ENCODE measurements at regions not wholly inside any gene's neighbourhood (a gene's known extent, or its start where the extent isn't known, plus 50 kb on each side); places are given as distances from the start of the nearest gene placed in this dataset.

DNA sequence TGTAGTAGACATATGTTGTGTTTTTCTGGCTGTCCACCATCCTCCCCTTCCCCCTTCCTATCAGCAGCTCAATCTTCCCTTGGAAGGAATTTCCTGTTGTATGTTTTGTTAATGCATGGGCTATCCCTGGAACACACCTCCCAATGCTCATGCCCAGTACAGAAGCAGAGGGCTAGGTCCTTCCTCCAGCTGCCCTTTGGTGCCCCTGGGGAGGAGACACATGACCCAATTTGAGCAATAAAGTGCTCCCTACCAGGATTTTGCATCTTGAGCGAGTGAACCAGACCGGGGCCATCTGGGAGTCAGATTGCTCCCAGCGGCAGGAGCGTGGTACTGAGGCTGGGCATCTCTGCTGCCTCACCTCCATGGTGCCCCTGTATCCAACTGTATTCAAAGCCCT, 141.5 kb upstream of the MED13 start:
- Histone ChIP-seq H3K27me3 (ENCODE audit: control insufficient read depth in 1 of 2, insufficient read depth in 2 of 2, low read length in 2 of 2) (no peaks in the 10 kb centered on the region), H3K36me3 (replicated peaks in 1 of 2; ENCODE audit: control insufficient read depth in 1 of 2, insufficient read depth in 2 of 2, low read length in 2 of 2) (no peaks in the 10 kb centered on the region), H3K4me2 (ENCODE audit: low read depth, low read length) (no peak overlapping the region), H3K9me3 (ENCODE audit: low read length) (no peaks in the 10 kb centered on the region), H3K27ac (ENCODE audit: extremely low read length, insufficient read depth, low read length) (no peak overlapping the region), H4K20me1 (ENCODE audit: insufficient read depth, low read length) (no peaks in the 10 kb centered on the region), H3K4me3 (replicated peaks in 1 of 3; ENCODE audit: insufficient read depth in 1 of 3, low read depth in 2 of 3, low read length in 3 of 3) (no peak overlapping the region), H3K4me1 (ENCODE audit: insufficient read depth, low read length) (peaks cover 21% of the 10 kb centered on the region), H3K9ac (ENCODE audit: insufficient read depth, low read depth, low read length) (no peak overlapping the region), H2AFZ (ENCODE audit: low read length) (no peak overlapping the region), H3K79me2 (ENCODE audit: insufficient read depth, low read length) (no peaks in the 10 kb centered on the region)
- no peak for DNase-seq (ENCODE audit: low spot score)
- FAIRE-seq = no peak
- in situ Hi-C loops (cut with HindIII; ENCODE audit: extremely low pct_ligation_motif_present, low pct_unique_long_range_greater_than_20kb) = no loop called here
- no TSS peak for BruUV-seq (replicated peaks)
- 78% methylated on average over 4 of the region's 4 CpGs for WGBS (ENCODE audit: low lambda C conversion rate)
- intact Hi-C loops (cut with micrococcal nuclease; ENCODE audit: unreplicated experiment) = no loop called here
- no peak for ATAC-seq
- POLR2A ChIA-PET = no interaction called here
- CTCF ChIA-PET (ENCODE audit: low intra/inter-chr PET ratio, low total read pairs) = no interaction called here
- TF ChIP-seq ZNF329 (CRISPR knock-in tag; IDR thresholded peaks at IDR 0.05; ENCODE audit: low read depth) (no peak), ZNF354B (CRISPR knock-in tag; IDR thresholded peaks at IDR 0.05) (no peak), ZNF781 (CRISPR knock-in tag; IDR thresholded peaks at IDR 0.05; ENCODE audit: borderline replicate concordance, not compliant biosample characterization) (no peak), PAX8 (CRISPR knock-in tag; IDR thresholded peaks at IDR 0.05; ENCODE audit: borderline replicate concordance) (no peak), ZNF646 (CRISPR knock-in tag; IDR thresholded peaks at IDR 0.05) (no peak), SRF (IDR thresholded peaks at IDR 0.05; ENCODE audit: low read depth, low read length) (no peak), NR2F6 (IDR thresholded peaks at IDR 0.05) (no peak), NR2F6 (CRISPR knock-in tag; IDR thresholded peaks at IDR 0.05) (no peak), LBX2 (CRISPR knock-in tag; IDR thresholded peaks at IDR 0.05; ENCODE audit: borderline replicate concordance) (no peak), RBAK (CRISPR knock-in tag; IDR thresholded peaks at IDR 0.05) (no peak), NFRKB (IDR thresholded peaks at IDR 0.05) (no peak), SALL2 (CRISPR knock-in tag; IDR thresholded peaks at IDR 0.05) (no peak), ZNF44 (CRISPR knock-in tag; IDR thresholded peaks at IDR 0.05) (no peak), ZNF616 (CRISPR knock-in tag; IDR thresholded peaks at IDR 0.05; ENCODE audit: low read depth) (no peak), SMARCC2 (IDR thresholded peaks at IDR 0.05) (no peak), SRY (CRISPR knock-in tag; IDR thresholded peaks at IDR 0.05) (no peak)
- TF ChIP-seq, protein P1, sequence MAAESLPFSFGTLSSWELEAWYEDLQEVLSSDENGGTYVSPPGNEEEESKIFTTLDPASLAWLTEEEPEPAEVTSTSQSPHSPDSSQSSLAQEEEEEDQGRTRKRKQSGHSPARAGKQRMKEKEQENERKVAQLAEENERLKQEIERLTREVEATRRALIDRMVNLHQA (CRISPR knock-in tag; IDR thresholded peaks at IDR 0.05) = no peak
- TF ChIP-seq, protein P2, sequence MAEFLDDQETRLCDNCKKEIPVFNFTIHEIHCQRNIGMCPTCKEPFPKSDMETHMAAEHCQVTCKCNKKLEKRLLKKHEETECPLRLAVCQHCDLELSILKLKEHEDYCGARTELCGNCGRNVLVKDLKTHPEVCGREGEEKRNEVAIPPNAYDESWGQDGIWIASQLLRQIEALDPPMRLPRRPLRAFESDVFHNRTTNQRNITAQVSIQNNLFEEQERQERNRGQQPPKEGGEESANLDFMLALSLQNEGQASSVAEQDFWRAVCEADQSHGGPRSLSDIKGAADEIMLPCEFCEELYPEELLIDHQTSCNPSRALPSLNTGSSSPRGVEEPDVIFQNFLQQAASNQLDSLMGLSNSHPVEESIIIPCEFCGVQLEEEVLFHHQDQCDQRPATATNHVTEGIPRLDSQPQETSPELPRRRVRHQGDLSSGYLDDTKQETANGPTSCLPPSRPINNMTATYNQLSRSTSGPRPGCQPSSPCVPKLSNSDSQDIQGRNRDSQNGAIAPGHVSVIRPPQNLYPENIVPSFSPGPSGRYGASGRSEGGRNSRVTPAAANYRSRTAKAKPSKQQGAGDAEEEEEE (CRISPR knock-in tag; IDR thresholded peaks at IDR 0.05; ENCODE audit: borderline replicate concordance) = no peak
- TF ChIP-seq, protein P3, sequence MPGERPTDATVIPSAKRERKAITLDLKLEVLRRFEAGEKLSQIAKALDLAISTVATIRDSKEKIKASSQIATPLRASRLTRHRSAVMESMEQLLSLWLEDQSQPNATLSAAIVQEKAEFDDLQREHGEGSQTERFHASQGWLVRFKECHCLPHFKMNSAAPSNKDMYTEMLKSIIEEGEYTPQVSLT (CRISPR knock-in tag; IDR thresholded peaks at IDR 0.05; ENCODE audit: borderline replicate concordance, low read depth) = no peak

All from HepG2 (cell line).